A549 (cell line): ENCODE measurements at regions not wholly inside any gene's neighbourhood (a gene's known extent, or its start where the extent isn't known, plus 50 kb on each side); places are given as distances from the start of the nearest gene placed in this dataset.

ENCODE experiments used
- ATAC-seq, 2 experiments: fragments of 200-7000 bp in 1 of 2; fragments of >200 bp in 1 of 2; cut with Nextera tagmentation in 1 of 2; cut with Tn5 transposase in 1 of 2; 3 replicates each; pipeline versions ENCODE4 v1.8.0 to v1.9.1; 2018 to 2020; ENCODE audit warnings: mild to moderate bottlenecking in 1 of 2, moderate library complexity in 1 of 2
- CTCF ChIA-PET: fragments of 300-600 bp; sonication (Branson Sonifier 250); formaldehyde crosslinking; extraction: SDS; loops from one replicate; lab custom pipeline; 2021; ENCODE audit warnings: antibody characterized with exemption, inconsistent platforms; lab: Yijun Ruan, JAX
- POLR2A ChIA-PET: fragments of 350-600 bp; formaldehyde crosslinking; extraction: SDS; loops from one replicate; lab custom pipeline; 2021; ENCODE audit warnings: antibody characterized with exemption, inconsistent platforms; lab: Yijun Ruan, JAX
- DNase-seq, 2 experiments: peaks; one replicate each; pipeline versions ENCODE4 v3.0.0 to v3.0.0-alpha.2; 2011 to 2016; ENCODE audit warnings: low read depth in 1 of 2, low spot score in 1 of 2
- FAIRE-seq: peaks from 2 replicates; lab custom pipeline; 2011; peaks lifted over from hg19 to GRCh38; lab: Jason Lieb, UNC
- H3K27ac ChIP-seq, 2 experiments: fragments of >200 bp; sonication (Bioruptor Twin); formaldehyde crosslinking; 3 replicates each; pipeline ENCODE4 v1.5.1; 2016 to 2017
- H3K4me1 ChIP-seq: fragments of >200 bp; sonication (Bioruptor Twin); formaldehyde crosslinking; 3 replicates; pipeline ENCODE4 v1.6.1; 2016
- H3K4me2 ChIP-seq: fragments of >200 bp; sonication (Bioruptor Twin); formaldehyde crosslinking; 3 replicates; pipeline ENCODE4 v1.6.1; 2016
- H3K4me3 ChIP-seq: fragments of >200 bp; sonication (Bioruptor Twin); formaldehyde crosslinking; 3 replicates; pipeline ENCODE4 v1.5.1; 2016
- H3K9me3 ChIP-seq: fragments of >200 bp; sonication (Bioruptor Twin); formaldehyde crosslinking; 3 replicates; pipeline ENCODE4 v1.6.1; 2016
- CBX2 ChIP-seq: fragments of 200-600 bp; sonication (generic); IDR thresholded peaks from 2 replicates; pipeline ENCODE4 v1.6.1; 2016; ENCODE audit warnings: low read depth, mild to moderate bottlenecking, borderline replicate concordance
- CEBPB ChIP-seq, 2 experiments: fragments of >200 bp in 1 of 2; sonication (Bioruptor Twin) in 1 of 2; formaldehyde crosslinking in 1 of 2; IDR thresholded peaks; 2 replicates each; pipeline ENCODE4 v1.6.1; 2012 to 2016
- CHD4 ChIP-seq: fragments of 200-600 bp; sonication (generic); IDR thresholded peaks from 2 replicates; pipeline ENCODE4 v1.6.1; 2016; ENCODE audit warnings: antibody characterized with exemption, mild to moderate bottlenecking, borderline replicate concordance
- EHMT2 ChIP-seq: fragments of 200-600 bp; sonication (generic); IDR thresholded peaks from 2 replicates; pipeline ENCODE4 v1.6.1; 2016; ENCODE audit warnings: antibody characterized with exemption, low read depth, mild to moderate bottlenecking, moderate library complexity
- FOSB ChIP-seq: fragments of 250-450 bp; sonication (Bioruptor Pico); IDR thresholded peaks from 2 replicates; pipeline ENCODE4 v1.5.0; 2020; ENCODE audit warnings: mild to moderate bottlenecking, moderate library complexity
- FOSL2 ChIP-seq, 2 experiments: fragments of 450-650 bp in 1 of 2; fragments of >200 bp in 1 of 2; sonication (Bioruptor Twin) in 1 of 2; formaldehyde crosslinking; IDR thresholded peaks; 2 replicates each; pipeline versions ENCODE4 v1.5.0 to v1.6.1; 2016 to 2020; ENCODE audit warnings: mild to moderate bottlenecking in 1 of 2, moderate library complexity in 1 of 2
- FOXS1 ChIP-seq: fragments of 250-450 bp; sonication (Bioruptor Pico); IDR thresholded peaks from 2 replicates; pipeline ENCODE4 v1.5.0; 2020; ENCODE audit warnings: mild to moderate bottlenecking, moderate library complexity
- HEYL ChIP-seq: fragments of 250-450 bp; sonication (Bioruptor Pico); IDR thresholded peaks from 2 replicates; pipeline ENCODE4 v1.8.0; 2021; ENCODE audit warnings: mild to moderate bottlenecking, moderate library complexity
- HOXA7 ChIP-seq: fragments of 250-450 bp; sonication (Bioruptor Pico); IDR thresholded peaks from 2 replicates; pipeline ENCODE4 v1.5.0; 2020; ENCODE audit warnings: mild to moderate bottlenecking, moderate library complexity
- JUNB ChIP-seq: fragments of >200 bp; sonication (Bioruptor Twin); formaldehyde crosslinking; IDR thresholded peaks from 2 replicates; pipeline ENCODE4 v1.6.1; 2016
- MYC ChIP-seq: IDR thresholded peaks from 2 replicates; pipeline ENCODE4 v1.6.1; 2012; ENCODE audit warnings: mild to moderate bottlenecking, inconsistent platforms, low read length, improper control_type of control experiment, borderline replicate concordance
- PHF8 ChIP-seq: fragments of 200-600 bp; sonication (generic); IDR thresholded peaks from 2 replicates; pipeline ENCODE4 v1.6.1; 2016; ENCODE audit warnings: low read depth, mild to moderate bottlenecking, antibody characterized with exemption, moderate library complexity, borderline replicate concordance
- POLR2A ChIP-seq: IDR thresholded peaks from 2 replicates; pipeline ENCODE4 v1.6.1; 2012; ENCODE audit warnings: mild to moderate bottlenecking, low read length
- RAD21 ChIP-seq, 2 experiments: fragments of >200 bp in 1 of 2; sonication (Bioruptor Twin) in 1 of 2; formaldehyde crosslinking in 1 of 2; IDR thresholded peaks in 1 of 2; conservative IDR thresholded peaks in 1 of 2; 2 replicates in 1 of 2; 3 replicates in 1 of 2; pipeline ENCODE4 v1.6.1; 2012 to 2018; ENCODE audit warnings: inconsistent platforms in 1 of 2
- RARB ChIP-seq: fragments of 250-450 bp; sonication (Bioruptor Pico); IDR thresholded peaks from 2 replicates; pipeline ENCODE4 v1.8.0; 2021; ENCODE audit warnings: mild to moderate bottlenecking, moderate library complexity
- RCOR1 ChIP-seq: fragments of 150-350 bp; IDR thresholded peaks from 2 replicates; pipeline ENCODE4 v1.6.1; 2014; ENCODE audit warnings: antibody characterized with exemption, low read length, low read depth
- TFCP2L1 ChIP-seq: fragments of 250-450 bp; sonication (Bioruptor Pico); IDR thresholded peaks from 2 replicates; pipeline ENCODE4 v1.5.0; 2021; ENCODE audit warnings: mild to moderate bottlenecking
- TP53 ChIP-seq: fragments of 250-450 bp; sonication (Bioruptor Pico); IDR thresholded peaks from 2 replicates; pipeline ENCODE4 v1.5.0; 2021; ENCODE audit warnings: mild to moderate bottlenecking, moderate library complexity
- ZFP36 ChIP-seq: fragments of 450-650 bp; IDR thresholded peaks from 2 replicates; pipeline ENCODE4 v1.6.1; 2014; ENCODE audit warnings: borderline replicate concordance; ENCODE audit not compliant: partially characterized antibody
- WGBS: methylation state at CpG from one replicate; pipeline ENCODE4 v1.1.6; 2017; ENCODE audit errors: missing lambda C conversion rate; 5-methylcytosine and 5-hydroxymethylcytosine counted together
- TF ChIP-seq, protein P1 (sequence below): fragments of 200-600 bp; sonication (generic); IDR thresholded peaks from 2 replicates; pipeline ENCODE4 v1.6.1; 2016; ENCODE audit warnings: antibody characterized with exemption, mild to moderate bottlenecking, moderate library complexity
- TF ChIP-seq, protein P2 (sequence below): fragments of 250-450 bp; sonication (Bioruptor Pico); IDR thresholded peaks from 2 replicates; pipeline ENCODE4 v1.5.0; 2020; ENCODE audit warnings: low read depth, mild to moderate bottlenecking, moderate library complexity
- TF ChIP-seq, protein P3 (sequence below): fragments of >200 bp; sonication (Bioruptor Twin); formaldehyde crosslinking; IDR thresholded peaks from 3 replicates; pipeline ENCODE4 v1.5.1; 2016
- TF ChIP-seq, protein P4 (sequence below): IDR thresholded peaks from 2 replicates; pipeline ENCODE4 v1.6.1; 2012

DNA sequence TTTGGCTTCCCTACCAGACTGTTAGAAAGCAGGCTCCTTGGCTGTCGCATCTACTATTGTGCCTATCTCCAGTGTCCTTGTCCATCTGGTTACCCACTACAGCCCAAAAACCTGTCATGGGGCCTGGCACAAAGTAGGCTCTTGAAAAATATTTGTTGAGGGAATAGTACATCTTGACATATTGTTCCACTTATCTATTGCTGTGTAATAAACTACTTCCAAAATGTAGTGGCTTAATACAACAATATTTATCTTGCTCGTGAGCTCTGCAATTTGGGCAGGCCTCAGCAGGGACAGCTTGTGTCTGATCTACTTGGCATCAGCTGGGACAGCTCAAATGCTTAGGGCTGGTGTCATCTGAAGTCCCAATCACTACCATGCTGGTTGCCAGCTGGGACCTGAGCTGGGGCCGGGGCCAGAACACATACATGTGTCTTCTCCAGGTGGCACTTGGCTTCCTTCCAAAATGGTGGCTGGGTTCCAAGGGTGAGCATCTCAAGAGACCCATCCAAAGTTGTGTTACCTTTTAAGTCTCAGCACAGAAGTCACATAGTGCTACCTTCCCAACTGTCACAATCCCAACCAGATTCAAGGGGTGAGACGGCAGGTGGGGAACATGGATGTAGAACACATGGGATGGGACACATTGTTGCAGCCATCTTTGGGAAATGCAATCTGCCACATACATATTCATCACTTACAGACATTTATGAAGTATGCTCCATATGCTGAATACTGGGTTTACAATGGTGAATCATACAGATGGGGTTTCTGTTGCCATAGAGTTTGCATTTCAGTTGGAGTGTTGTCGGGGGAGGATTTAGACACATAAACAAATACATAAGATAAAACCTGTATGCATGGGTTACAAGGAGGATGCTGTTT lies 134.2 kb downstream of the FOXI3 start:
- Histone ChIP-seq H3K27ac (no peak overlapping the region), H3K4me3 (no peak overlapping the region), H3K4me1 (no peaks in the 10 kb centered on the region), H3K9me3 (no peaks in the 10 kb centered on the region; the same call in 2 of the 3 replicates), H3K4me2 (no peak overlapping the region)
- DNase-seq (no peak), FAIRE-seq (no peak), ATAC-seq (no peak)
- POLR2A ChIA-PET, result no interaction called here
- CTCF ChIA-PET, result no interaction called here
- TF ChIP-seq FOSL2 (IDR thresholded peaks at IDR 0.05) (no peak), FOSL2 (CRISPR knock-in tag; IDR thresholded peaks at IDR 0.05) (no peak), TP53 (CRISPR knock-in tag) (no peak), PHF8 (no peak), RAD21 (conservative IDR thresholded peaks at IDR 0.05 in 1 of 2, IDR thresholded peaks at IDR 0.05 in 1 of 2) (no peak), HEYL (CRISPR knock-in tag) (no peak)
- whole genome bisulfite sequencing, result 47% methylated on average over 5 of the region's 5 CpGs

DNA sequence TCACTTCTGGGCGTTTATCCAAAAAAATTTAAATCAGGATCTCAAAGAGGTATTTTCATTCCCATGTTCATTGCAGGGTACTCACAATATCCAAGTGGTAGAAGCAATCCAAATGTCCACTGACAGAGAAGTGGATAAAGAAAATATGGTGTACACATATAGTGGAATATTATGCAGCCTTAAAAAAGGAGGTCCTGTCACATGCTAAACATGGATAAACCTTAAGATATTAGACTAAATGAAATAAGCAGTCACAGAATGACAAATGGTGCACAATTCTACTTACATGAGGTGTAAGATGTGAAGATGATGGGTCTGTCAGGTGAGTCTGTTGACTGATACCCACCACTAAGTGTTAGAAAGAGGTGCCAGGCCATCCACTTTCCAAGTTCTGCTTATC lies 140.6 kb downstream of the THNSL2 start:
- FAIRE-seq (no peak), DNase-seq (no peak)
- H3K4me2 ChIP-seq, result no peak overlapping the region
- TF ChIP-seq CEBPB (IDR thresholded peaks at IDR 0.05), result no peak
- TF ChIP-seq RARB, result no peak
- no peak for TF ChIP-seq CBX2
- TF ChIP-seq HOXA7, result no peak
- TF ChIP-seq, protein P1, sequence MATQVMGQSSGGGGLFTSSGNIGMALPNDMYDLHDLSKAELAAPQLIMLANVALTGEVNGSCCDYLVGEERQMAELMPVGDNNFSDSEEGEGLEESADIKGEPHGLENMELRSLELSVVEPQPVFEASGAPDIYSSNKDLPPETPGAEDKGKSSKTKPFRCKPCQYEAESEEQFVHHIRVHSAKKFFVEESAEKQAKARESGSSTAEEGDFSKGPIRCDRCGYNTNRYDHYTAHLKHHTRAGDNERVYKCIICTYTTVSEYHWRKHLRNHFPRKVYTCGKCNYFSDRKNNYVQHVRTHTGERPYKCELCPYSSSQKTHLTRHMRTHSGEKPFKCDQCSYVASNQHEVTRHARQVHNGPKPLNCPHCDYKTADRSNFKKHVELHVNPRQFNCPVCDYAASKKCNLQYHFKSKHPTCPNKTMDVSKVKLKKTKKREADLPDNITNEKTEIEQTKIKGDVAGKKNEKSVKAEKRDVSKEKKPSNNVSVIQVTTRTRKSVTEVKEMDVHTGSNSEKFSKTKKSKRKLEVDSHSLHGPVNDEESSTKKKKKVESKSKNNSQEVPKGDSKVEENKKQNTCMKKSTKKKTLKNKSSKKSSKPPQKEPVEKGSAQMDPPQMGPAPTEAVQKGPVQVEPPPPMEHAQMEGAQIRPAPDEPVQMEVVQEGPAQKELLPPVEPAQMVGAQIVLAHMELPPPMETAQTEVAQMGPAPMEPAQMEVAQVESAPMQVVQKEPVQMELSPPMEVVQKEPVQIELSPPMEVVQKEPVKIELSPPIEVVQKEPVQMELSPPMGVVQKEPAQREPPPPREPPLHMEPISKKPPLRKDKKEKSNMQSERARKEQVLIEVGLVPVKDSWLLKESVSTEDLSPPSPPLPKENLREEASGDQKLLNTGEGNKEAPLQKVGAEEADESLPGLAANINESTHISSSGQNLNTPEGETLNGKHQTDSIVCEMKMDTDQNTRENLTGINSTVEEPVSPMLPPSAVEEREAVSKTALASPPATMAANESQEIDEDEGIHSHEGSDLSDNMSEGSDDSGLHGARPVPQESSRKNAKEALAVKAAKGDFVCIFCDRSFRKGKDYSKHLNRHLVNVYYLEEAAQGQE, result no peak
- TF ChIP-seq, protein P2, sequence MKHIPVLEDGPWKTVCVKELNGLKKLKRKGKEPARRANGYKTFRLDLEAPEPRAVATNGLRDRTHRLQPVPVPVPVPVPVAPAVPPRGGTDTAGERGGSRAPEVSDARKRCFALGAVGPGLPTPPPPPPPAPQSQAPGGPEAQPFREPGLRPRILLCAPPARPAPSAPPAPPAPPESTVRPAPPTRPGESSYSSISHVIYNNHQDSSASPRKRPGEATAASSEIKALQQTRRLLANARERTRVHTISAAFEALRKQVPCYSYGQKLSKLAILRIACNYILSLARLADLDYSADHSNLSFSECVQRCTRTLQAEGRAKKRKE (CRISPR knock-in tag), result no peak
- no peak for TF ChIP-seq ZFP36
- no peak for TF ChIP-seq CHD4
- no peak for TF ChIP-seq JUNB
- TF ChIP-seq POLR2A, result no peak
- TF ChIP-seq EHMT2, result no peak
- no peak for TF ChIP-seq TFCP2L1 (CRISPR knock-in tag)
- TF ChIP-seq, protein P3, sequence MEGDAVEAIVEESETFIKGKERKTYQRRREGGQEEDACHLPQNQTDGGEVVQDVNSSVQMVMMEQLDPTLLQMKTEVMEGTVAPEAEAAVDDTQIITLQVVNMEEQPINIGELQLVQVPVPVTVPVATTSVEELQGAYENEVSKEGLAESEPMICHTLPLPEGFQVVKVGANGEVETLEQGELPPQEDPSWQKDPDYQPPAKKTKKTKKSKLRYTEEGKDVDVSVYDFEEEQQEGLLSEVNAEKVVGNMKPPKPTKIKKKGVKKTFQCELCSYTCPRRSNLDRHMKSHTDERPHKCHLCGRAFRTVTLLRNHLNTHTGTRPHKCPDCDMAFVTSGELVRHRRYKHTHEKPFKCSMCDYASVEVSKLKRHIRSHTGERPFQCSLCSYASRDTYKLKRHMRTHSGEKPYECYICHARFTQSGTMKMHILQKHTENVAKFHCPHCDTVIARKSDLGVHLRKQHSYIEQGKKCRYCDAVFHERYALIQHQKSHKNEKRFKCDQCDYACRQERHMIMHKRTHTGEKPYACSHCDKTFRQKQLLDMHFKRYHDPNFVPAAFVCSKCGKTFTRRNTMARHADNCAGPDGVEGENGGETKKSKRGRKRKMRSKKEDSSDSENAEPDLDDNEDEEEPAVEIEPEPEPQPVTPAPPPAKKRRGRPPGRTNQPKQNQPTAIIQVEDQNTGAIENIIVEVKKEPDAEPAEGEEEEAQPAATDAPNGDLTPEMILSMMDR, result no peak
- TF ChIP-seq, protein P4, sequence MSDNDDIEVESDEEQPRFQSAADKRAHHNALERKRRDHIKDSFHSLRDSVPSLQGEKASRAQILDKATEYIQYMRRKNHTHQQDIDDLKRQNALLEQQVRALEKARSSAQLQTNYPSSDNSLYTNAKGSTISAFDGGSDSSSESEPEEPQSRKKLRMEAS, result no peak
- no peak for TF ChIP-seq MYC
- no peak for TF ChIP-seq FOSB
- no peak for TF ChIP-seq FOXS1 (CRISPR knock-in tag)
- TF ChIP-seq RCOR1, result no peak
- no peak for TF ChIP-seq TP53 (CRISPR knock-in tag)
- TF ChIP-seq, all 56 proteins: peak for 0
- ChIA-PET POLR2A (no interaction called here), CTCF (interaction anchor here (1.0 kb wide), 1 partner anchor 9 kb away, joined by 4 read pairs; no protein-coding TSS in a partner anchor)
- no peak overlapping the region for H3K4me3 ChIP-seq
- ATAC-seq, result no peak
- H3K9me3 ChIP-seq, result peaks cover 19% of the 10 kb centered on the region
- H3K27ac ChIP-seq, result no peak overlapping the region
- no peaks in the 10 kb centered on the region for H3K4me1 ChIP-seq
- WGBS, result 26% methylated on average over 1 of the region's 1 CpG
